B cell (primary cell): ENCODE measurements at regions not wholly inside any gene's neighbourhood (a gene's known extent, or its start where the extent isn't known, plus 50 kb on each side); places are given as distances from the start of the nearest gene placed in this dataset.

Experiments used
- ATAC-seq: fragments of 200-7000 bp; cut with Tn5 transposase; one replicate; pipeline ENCODE4 v1.10.0; 2021; ENCODE audit warnings: low read depth, mild to moderate bottlenecking, moderate number of reproducible peaks, moderate library complexity
- CTCF ChIA-PET: fragments of 350-600 bp; sonication (Branson Sonifier 250); formaldehyde crosslinking; loops from one replicate; lab custom pipeline; 2021; ENCODE audit warnings: antibody characterized with exemption, inconsistent platforms; lab: Charles Lee
- POLR2A ChIA-PET: fragments of 350-600 bp; sonication (Branson Sonifier 250); formaldehyde crosslinking; loops from one replicate; lab custom pipeline; 2021; ENCODE audit warnings: antibody characterized with exemption; lab: Charles Lee
- DNase-seq: peaks from one replicate; pipeline ENCODE4 v3.0.0; 2013
- H2AFZ ChIP-seq: 2 replicates; pipeline ENCODE4 v1.6.1; 2012; ENCODE audit warnings: mild to moderate bottlenecking, low read depth, low read length; ENCODE audit not compliant: insufficient read depth, poor library complexity, severe bottlenecking
- H3K27ac ChIP-seq, 2 donors: 1 replicate in 1 of 2; 2 replicates in 1 of 2; pipeline ENCODE4 v1.5.1; 2012 to 2013; ENCODE audit warnings: low read length in 2 of 2, mild to moderate bottlenecking in 2 of 2, moderate library complexity in 1 of 2
- H3K27me3 ChIP-seq, 4 experiments: fragments of 200-600 bp in 1 of 4; sonication (generic) in 1 of 4; replicated peaks in 1 of 4; 1 replicate in 2 of 4; 2 replicates in 2 of 4; pipeline versions ENCODE4 v1.6.1 to v1.7.0; 2013 to 2016; ENCODE audit warnings: low read length in 3 of 4, mild to moderate bottlenecking in 2 of 4, mixed read lengths in 1 of 4, moderate library complexity in 1 of 4; ENCODE audit not compliant: insufficient read depth in 4 of 4, control insufficient read depth in 3 of 4; ENCODE audit errors: control extremely low read depth in 1 of 4
- H3K36me3 ChIP-seq, 2 experiments: replicated peaks in 1 of 2; 1 replicate in 1 of 2; 2 replicates in 1 of 2; pipeline versions ENCODE4 v1.6.1 to v1.7.1; 2013; ENCODE audit warnings: low read length in 1 of 2; ENCODE audit not compliant: insufficient read depth in 2 of 2, control insufficient read depth in 1 of 2; ENCODE audit errors: control extremely low read depth in 1 of 2, extremely low read depth in 1 of 2
- H3K4me1 ChIP-seq, 2 donors: fragments of 200-600 bp in 1 of 2; sonication (generic) in 1 of 2; 1 replicate in 1 of 2; 2 replicates in 1 of 2; pipeline versions ENCODE4 v1.5.1 to v1.6.1; 2013 to 2017; ENCODE audit warnings: low read length in 2 of 2; ENCODE audit not compliant: control insufficient read depth in 2 of 2, insufficient read depth in 2 of 2
- H3K4me2 ChIP-seq: replicated peaks from 2 replicates; pipeline ENCODE3; 2012; ENCODE audit warnings: mild to moderate bottlenecking, low read depth, low read length; ENCODE audit not compliant: poor library complexity, severe bottlenecking
- H3K4me3 ChIP-seq, 5 experiments: fragments of 200-600 bp in 1 of 5; sonication (generic) in 1 of 5; 1 replicate in 3 of 5; 2 replicates in 2 of 5; pipeline versions ENCODE4 v1.5.1 to v1.7.0; 2011 to 2016; ENCODE audit warnings: low read length in 4 of 5, mild to moderate bottlenecking in 4 of 5, low read depth in 2 of 5, control low read depth in 1 of 5, moderate library complexity in 1 of 5; ENCODE audit not compliant: insufficient read depth in 1 of 5; ENCODE audit errors: control extremely low read depth in 1 of 5, extremely low read depth in 1 of 5
- H3K79me2 ChIP-seq: fragments of 200-600 bp; sonication (generic); one replicate; pipeline ENCODE4 v1.6.0; 2016; ENCODE audit warnings: low read length; ENCODE audit not compliant: control insufficient read depth, insufficient read depth
- H3K9ac ChIP-seq: fragments of 200-600 bp; sonication (generic); 2 replicates; pipeline ENCODE4 v1.6.1; 2017; ENCODE audit warnings: mild to moderate bottlenecking, low read length, moderate library complexity
- H3K9me3 ChIP-seq, 3 donors: one replicate each; pipeline versions ENCODE4 v1.6.1 to v1.7.1; 2013; ENCODE audit warnings: low read length in 2 of 3; ENCODE audit not compliant: control insufficient read depth in 2 of 3, insufficient read depth in 1 of 3; ENCODE audit errors: control extremely low read depth in 1 of 3
- H4K20me1 ChIP-seq: 2 replicates; pipeline ENCODE4 v1.6.0; 2012; ENCODE audit warnings: mild to moderate bottlenecking, low read length; ENCODE audit not compliant: insufficient read depth, control insufficient read depth, poor library complexity, severe bottlenecking
- H3K27ac Mint-ChIP-seq: one replicate; pipeline ENCODE4 v1.8.0; 2021; ENCODE audit warnings: mixed read lengths
- H3K27me3 Mint-ChIP-seq: one replicate; pipeline ENCODE4 v1.8.0; 2021; ENCODE audit warnings: mixed read lengths
- H3K4me1 Mint-ChIP-seq: one replicate; pipeline ENCODE4 v1.8.0; 2021; ENCODE audit warnings: mixed read lengths
- H3K4me3 Mint-ChIP-seq: one replicate; pipeline ENCODE4 v1.8.0; 2021; ENCODE audit warnings: mixed read lengths
- H3K9me3 Mint-ChIP-seq: one replicate; pipeline ENCODE4 v1.8.0; 2022; ENCODE audit warnings: mixed read lengths; ENCODE audit not compliant: insufficient read depth
- EZH2 ChIP-seq: IDR thresholded peaks from 2 replicates; pipeline ENCODE4 v1.6.1; 2012; ENCODE audit warnings: borderline replicate concordance, low read depth, mild to moderate bottlenecking, moderate library complexity, low read length; ENCODE audit not compliant: insufficient read depth, poor library complexity, severe bottlenecking
- WGBS: methylation state at CpG from one replicate; pipeline ENCODE4 v1.1.5; 2013; ENCODE audit warnings: missing lambda C conversion rate; ENCODE audit not compliant: insufficient coverage; 5-methylcytosine and 5-hydroxymethylcytosine counted together
- intact Hi-C: fragments of 100-400 bp; cut with micrococcal nuclease; formaldehyde crosslinking; loops from one replicate; pipeline ENCODE4 v1.10.0; 2022
- TF ChIP-seq, protein P1 (sequence below): fragments of 200-600 bp; IDR thresholded peaks from one replicate; pipeline ENCODE4 v1.8.0; 2022; ENCODE audit warnings: antibody characterized with exemption, mild to moderate bottlenecking

DNA sequence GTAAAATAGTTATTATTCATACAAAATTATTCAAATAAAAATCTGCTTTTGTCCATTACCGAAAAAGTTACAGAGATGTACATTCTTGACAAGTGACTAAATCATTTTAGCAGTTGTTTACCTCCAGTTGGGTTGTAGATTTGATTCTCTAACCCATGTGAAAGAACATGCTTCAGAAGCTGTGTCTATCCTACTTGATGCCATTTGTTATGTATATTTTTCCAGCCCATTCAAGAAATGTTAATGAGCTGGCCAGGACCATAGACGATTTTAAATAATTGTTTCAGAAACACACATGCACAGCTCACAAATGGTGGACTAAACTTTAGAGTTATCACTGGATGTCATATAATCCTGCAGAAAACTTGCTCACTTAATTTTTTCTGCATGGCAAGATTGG is 391.1 kb upstream of the REG3G start:
- Histone ChIP-seq H3K4me3 (no peak overlapping the region), H3K79me2 (no peaks in the 10 kb centered on the region), H3K36me3 (no peaks in the 10 kb centered on the region), H3K27ac (no peak overlapping the region), H3K4me1 (no peaks in the 10 kb centered on the region), H4K20me1 (no peaks in the 10 kb centered on the region), H3K27me3 (no peaks in the 10 kb centered on the region), H3K9ac (no peak overlapping the region), H2AFZ (no peak overlapping the region), H3K9me3 (no peaks in the 10 kb centered on the region), H3K4me2 (no peak overlapping the region)
- H3K27ac Mint-ChIP-seq: no peak overlapping the region
- no peak for TF ChIP-seq EZH2
- TF ChIP-seq, protein P1, sequence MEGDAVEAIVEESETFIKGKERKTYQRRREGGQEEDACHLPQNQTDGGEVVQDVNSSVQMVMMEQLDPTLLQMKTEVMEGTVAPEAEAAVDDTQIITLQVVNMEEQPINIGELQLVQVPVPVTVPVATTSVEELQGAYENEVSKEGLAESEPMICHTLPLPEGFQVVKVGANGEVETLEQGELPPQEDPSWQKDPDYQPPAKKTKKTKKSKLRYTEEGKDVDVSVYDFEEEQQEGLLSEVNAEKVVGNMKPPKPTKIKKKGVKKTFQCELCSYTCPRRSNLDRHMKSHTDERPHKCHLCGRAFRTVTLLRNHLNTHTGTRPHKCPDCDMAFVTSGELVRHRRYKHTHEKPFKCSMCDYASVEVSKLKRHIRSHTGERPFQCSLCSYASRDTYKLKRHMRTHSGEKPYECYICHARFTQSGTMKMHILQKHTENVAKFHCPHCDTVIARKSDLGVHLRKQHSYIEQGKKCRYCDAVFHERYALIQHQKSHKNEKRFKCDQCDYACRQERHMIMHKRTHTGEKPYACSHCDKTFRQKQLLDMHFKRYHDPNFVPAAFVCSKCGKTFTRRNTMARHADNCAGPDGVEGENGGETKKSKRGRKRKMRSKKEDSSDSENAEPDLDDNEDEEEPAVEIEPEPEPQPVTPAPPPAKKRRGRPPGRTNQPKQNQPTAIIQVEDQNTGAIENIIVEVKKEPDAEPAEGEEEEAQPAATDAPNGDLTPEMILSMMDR: no peak
- ChIA-PET POLR2A (no interaction called here), CTCF (no interaction called here)
- intact Hi-C loops: no loop called here
- H3K4me1 Mint-ChIP-seq: no peaks in the 10 kb centered on the region
- H3K9me3 Mint-ChIP-seq: peaks cover 8% of the 10 kb centered on the region
- no peaks in the 10 kb centered on the region for H3K27me3 Mint-ChIP-seq
- no peak for ATAC-seq
- no peak overlapping the region for H3K4me3 Mint-ChIP-seq
- no peak for DNase-seq
- WGBS: no CpG with 5 or more reads among the region's 2 CpGs

- TF ChIP-seq, protein P1: no peak
- no peak for TF ChIP-seq EZH2
- H3K79me2 ChIP-seq: no peaks in the 10 kb centered on the region
- intact Hi-C loops: no loop called here
- Mint-ChIP-seq H3K9me3 (peaks cover 3% of the 10 kb centered on the region), H3K27me3 (no peaks in the 10 kb centered on the region), H3K4me1 (no peaks in the 10 kb centered on the region), H3K4me3 (no peak overlapping the region), H3K27ac (no peak overlapping the region)
- H3K4me3 ChIP-seq: no peak overlapping the region
- no peak overlapping the region for H3K27ac ChIP-seq
- H3K9ac ChIP-seq: no peak overlapping the region
- H3K9me3 ChIP-seq: no peaks in the 10 kb centered on the region
- H3K36me3 ChIP-seq: no peaks in the 10 kb centered on the region
- no peak overlapping the region for H3K4me2 ChIP-seq
- no peaks in the 10 kb centered on the region for H3K27me3 ChIP-seq
- no peaks in the 10 kb centered on the region for H4K20me1 ChIP-seq
- whole genome bisulfite sequencing: no CpG with 5 or more reads among the region's 1 CpG
- DNase-seq (no peak), ATAC-seq (no peak)
- ChIA-PET CTCF (no interaction called here), POLR2A (no interaction called here)
- no peak overlapping the region for H2AFZ ChIP-seq
- H3K4me1 ChIP-seq: no peaks in the 10 kb centered on the region
These were observed 380.6 kb upstream of the REG3G start for GRCh38 chr2:78644854-78645253.
